Transverse colon (tissue), 4 donors: ENCODE measurements at regions not wholly inside any gene's neighbourhood (a gene's known extent, or its start where the extent isn't known, plus 50 kb on each side); places are given as distances from the start of the nearest gene placed in this dataset.
A peak's percentile ranks its signal among the peaks of the same experiment; 100 is the strongest.

Experiments
- DNase-seq: peaks from one replicate; pipeline ENCODE4 v3.0.0-alpha.2; 2019
- H3K27ac ChIP-seq, 4 donors: fragments of 200-600 bp; sonication (generic); 2 replicates each; pipeline ENCODE4 v1.5.1; 2016 to 2018; ENCODE audit warnings: inconsistent platforms in 4 of 4
- H3K27me3 ChIP-seq: fragments of 200-600 bp; sonication (generic); 2 replicates; pipeline ENCODE4 v1.5.1; 2017; ENCODE audit warnings: inconsistent platforms
- H3K36me3 ChIP-seq, 4 donors: fragments of 200-600 bp; sonication (generic); 2 replicates each; pipeline ENCODE4 v1.5.1; 2017 to 2019; ENCODE audit warnings: inconsistent platforms in 4 of 4
- H3K4me1 ChIP-seq, 4 donors: fragments of 200-600 bp; sonication (generic); 2 replicates each; pipeline ENCODE4 v1.5.1; 2017 to 2020; ENCODE audit warnings: inconsistent platforms in 4 of 4
- H3K4me3 ChIP-seq, 4 donors: fragments of 200-600 bp; sonication (generic); 1 replicate in 1 of 4; 2 replicates in 3 of 4; pipeline versions ENCODE4 v1.5.1 to v1.6.1; 2017 to 2019; ENCODE audit warnings: inconsistent platforms in 4 of 4
- H3K9me3 ChIP-seq, 2 donors: fragments of 200-600 bp; sonication (generic); 2 replicates each; pipeline ENCODE4 v1.5.1; 2017 to 2019; ENCODE audit warnings: inconsistent platforms in 2 of 2
- EP300 ChIP-seq: sonication (generic); formaldehyde crosslinking; IDR thresholded peaks from one replicate; pipeline ENCODE4 v1.6.1; 2017; ENCODE audit warnings: antibody characterized with exemption, low read depth
- POLR2A ChIP-seq: fragments of 450-650 bp; IDR thresholded peaks from one replicate; pipeline ENCODE4 v1.6.1; 2016; ENCODE audit warnings: antibody characterized with exemption, mild to moderate bottlenecking, moderate library complexity
- POLR2AphosphoS5 ChIP-seq, 3 donors: sonication (generic); formaldehyde crosslinking; IDR thresholded peaks; one replicate each; pipeline ENCODE4 v1.6.1; 2016; ENCODE audit warnings: antibody characterized with exemption in 3 of 3
- WGBS, 2 donors: methylation state at CpG; one replicate each; pipeline ENCODE4 v1.1.5; 2018; ENCODE audit warnings: low coverage in 1 of 2; 5-methylcytosine and 5-hydroxymethylcytosine counted together
- in situ Hi-C, 4 donors: fragments of 200-750 bp; cut with MboI; loops; one replicate each; pipeline versions ENCODE4 v1.15.0 to v1.15.1; 2017; ENCODE audit warnings: low sequenced_read_pairs in 3 of 4, low pct_ligation_motif_present in 1 of 4, low pct_unique_long_range_greater_than_20kb in 1 of 4
- intact Hi-C: fragments of 100-400 bp; cut with DNase I; formaldehyde crosslinking; loops from one replicate; pipeline ENCODE4 v1.15.1; 2023; ENCODE audit warnings: low total_unique reads
- TF ChIP-seq, protein P1 (sequence below), 5 experiments: fragments of 200-600 bp in 3 of 5; fragments of 450-650 bp in 2 of 5; sonication (generic) in 3 of 5; IDR thresholded peaks; 1 replicate in 2 of 5; 2 replicates in 3 of 5; pipeline ENCODE4 v1.5.1; 2016 to 2017; ENCODE audit warnings: antibody characterized with exemption in 5 of 5, inconsistent platforms in 3 of 5, mild to moderate bottlenecking in 2 of 5, moderate library complexity in 1 of 5

DNA sequence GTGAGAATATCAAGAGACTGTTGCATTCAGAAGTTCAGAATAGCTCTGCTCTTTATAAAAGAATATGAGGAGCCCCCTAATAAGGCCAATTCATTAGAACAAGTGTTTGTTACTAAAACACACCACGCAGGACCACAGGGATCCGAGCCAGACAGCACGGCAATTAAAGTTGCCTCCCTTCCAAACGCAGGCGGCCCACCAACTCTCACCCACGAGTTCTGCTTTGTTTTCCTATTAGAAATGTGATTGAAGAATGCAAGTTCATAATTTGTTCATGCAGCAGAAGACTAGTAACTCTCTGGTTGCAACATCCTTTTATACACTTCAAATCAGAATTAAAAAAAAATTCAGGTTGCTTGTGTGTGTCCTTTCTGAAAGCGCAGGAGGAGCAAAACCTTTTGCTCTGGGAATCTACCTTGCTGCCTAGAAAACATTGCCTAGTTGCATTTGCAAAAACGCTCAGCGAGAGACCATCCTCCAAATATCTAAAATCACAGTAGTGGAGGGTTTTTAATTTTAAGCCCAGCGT lies 1044.1 kb upstream of the NR2F2 start:
- H3K27ac ChIP-seq: peak overlapping the region; percentile 27 to 68 (median 62)
- TF ChIP-seq POLR2A (no peak), EP300 (no peak)
- TF ChIP-seq, protein P1, sequence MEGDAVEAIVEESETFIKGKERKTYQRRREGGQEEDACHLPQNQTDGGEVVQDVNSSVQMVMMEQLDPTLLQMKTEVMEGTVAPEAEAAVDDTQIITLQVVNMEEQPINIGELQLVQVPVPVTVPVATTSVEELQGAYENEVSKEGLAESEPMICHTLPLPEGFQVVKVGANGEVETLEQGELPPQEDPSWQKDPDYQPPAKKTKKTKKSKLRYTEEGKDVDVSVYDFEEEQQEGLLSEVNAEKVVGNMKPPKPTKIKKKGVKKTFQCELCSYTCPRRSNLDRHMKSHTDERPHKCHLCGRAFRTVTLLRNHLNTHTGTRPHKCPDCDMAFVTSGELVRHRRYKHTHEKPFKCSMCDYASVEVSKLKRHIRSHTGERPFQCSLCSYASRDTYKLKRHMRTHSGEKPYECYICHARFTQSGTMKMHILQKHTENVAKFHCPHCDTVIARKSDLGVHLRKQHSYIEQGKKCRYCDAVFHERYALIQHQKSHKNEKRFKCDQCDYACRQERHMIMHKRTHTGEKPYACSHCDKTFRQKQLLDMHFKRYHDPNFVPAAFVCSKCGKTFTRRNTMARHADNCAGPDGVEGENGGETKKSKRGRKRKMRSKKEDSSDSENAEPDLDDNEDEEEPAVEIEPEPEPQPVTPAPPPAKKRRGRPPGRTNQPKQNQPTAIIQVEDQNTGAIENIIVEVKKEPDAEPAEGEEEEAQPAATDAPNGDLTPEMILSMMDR (IDR thresholded peaks at IDR 0.05): no peak
- no peaks in the 10 kb centered on the region for H3K36me3 ChIP-seq
- no peak for DNase-seq
- intact Hi-C loops: no loop called here
- 68 to 72% methylated on average over 5 to 10 of the region's 10 CpGs for WGBS, 2 donors
- peaks cover 0 to 7% (median 0%) of the 10 kb centered on the region in 4 donors for H3K4me1 ChIP-seq
- in situ Hi-C loops: loop anchor here in 1 of 4 donors (25.0 kb wide), 1 partner anchor 874 kb away; no protein-coding TSS in a partner anchor
- H3K4me3 ChIP-seq: no peak overlapping the region
- no peaks in the 10 kb centered on the region for H3K27me3 ChIP-seq
- H3K9me3 ChIP-seq: no peaks in the 10 kb centered on the region

DNA sequence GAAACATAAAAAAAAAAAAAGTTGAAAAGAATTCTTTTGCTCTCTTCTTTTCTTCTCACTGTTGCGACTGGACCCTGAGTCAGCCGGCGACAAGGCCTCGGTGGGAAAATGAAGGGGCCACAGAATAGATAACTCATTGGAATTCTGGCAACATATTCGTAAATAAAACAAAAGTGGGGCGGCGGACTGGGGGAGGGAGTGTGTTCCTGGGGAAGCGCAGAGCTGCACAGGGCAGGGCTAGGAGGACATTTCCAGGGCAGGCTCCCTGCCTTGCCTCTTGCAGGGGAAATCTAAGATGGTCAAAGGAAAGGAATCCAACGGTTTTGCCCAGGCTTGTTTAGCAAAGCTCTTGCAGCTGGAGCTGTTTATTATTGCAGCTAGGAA lies 1042.8 kb upstream of the NR2F2 start:
- Histone ChIP-seq H3K9me3 (no peaks in the 10 kb centered on the region), H3K36me3 (no peaks in the 10 kb centered on the region), H3K27ac (peak overlapping the region; percentile 51 to 68 (median 62)), H3K27me3 (no peaks in the 10 kb centered on the region), H3K4me1 (peaks cover 0 to 7% (median 0%) of the 10 kb centered on the region in 4 donors), H3K4me3 (no peak overlapping the region)
- TF ChIP-seq POLR2AphosphoS5 (IDR thresholded peaks at IDR 0.05) (no peak), POLR2A (no peak), EP300 (no peak)
- TF ChIP-seq, protein P1 (IDR thresholded peaks at IDR 0.05): no peak
- peak; percentile 20 for DNase-seq
- 69 to 73% methylated on average over 7 to 9 of the region's 9 CpGs for WGBS, 2 donors
- intact Hi-C loops (no loop called here), in situ Hi-C loops (loop anchor here in 1 of 4 donors (25.0 kb wide), 1 partner anchor 875 kb away; no protein-coding TSS in a partner anchor)

DNA sequence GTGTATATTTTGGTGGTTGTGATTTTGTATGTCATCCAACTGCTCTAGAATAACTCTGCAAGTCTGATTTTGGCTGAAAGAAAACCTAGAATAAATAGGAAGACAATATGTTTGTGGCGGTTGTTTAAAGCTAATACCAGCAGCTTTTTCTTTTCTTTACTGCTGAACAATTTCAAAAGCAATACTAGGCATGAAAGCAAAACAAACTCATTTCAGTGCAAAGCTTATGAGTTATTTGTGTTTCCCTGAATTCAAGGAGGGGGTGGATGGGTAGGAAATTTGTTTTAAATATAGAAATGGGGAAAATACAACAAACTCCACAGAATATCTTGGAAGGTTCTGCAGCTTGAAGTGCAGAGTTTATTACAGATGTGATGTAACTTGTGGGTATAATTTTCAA lies 1041.9 kb upstream of the NR2F2 start:
- TF ChIP-seq POLR2A: no peak
- TF ChIP-seq, protein P1 (IDR thresholded peaks at IDR 0.05): no peak
- no peak for TF ChIP-seq EP300
- no peak for TF ChIP-seq POLR2AphosphoS5 (IDR thresholded peaks at IDR 0.05)
- WGBS, 2 donors: 57 to 100% methylated on average over 1 of the region's 1 CpG
- no peaks in the 10 kb centered on the region for H3K27me3 ChIP-seq
- no peak for DNase-seq
- H3K4me1 ChIP-seq: peaks cover 0 to 7% (median 0%) of the 10 kb centered on the region in 4 donors
- H3K36me3 ChIP-seq: no peaks in the 10 kb centered on the region
- H3K4me3 ChIP-seq: no peak overlapping the region
- H3K27ac ChIP-seq: peak overlapping the region; percentile 51 to 68 (median 62)
- in situ Hi-C loops: loop anchor here in 1 of 4 donors (25.0 kb wide), 1 partner anchor 876 kb away; no protein-coding TSS in a partner anchor
- intact Hi-C loops: no loop called here
- no peaks in the 10 kb centered on the region for H3K9me3 ChIP-seq

DNA sequence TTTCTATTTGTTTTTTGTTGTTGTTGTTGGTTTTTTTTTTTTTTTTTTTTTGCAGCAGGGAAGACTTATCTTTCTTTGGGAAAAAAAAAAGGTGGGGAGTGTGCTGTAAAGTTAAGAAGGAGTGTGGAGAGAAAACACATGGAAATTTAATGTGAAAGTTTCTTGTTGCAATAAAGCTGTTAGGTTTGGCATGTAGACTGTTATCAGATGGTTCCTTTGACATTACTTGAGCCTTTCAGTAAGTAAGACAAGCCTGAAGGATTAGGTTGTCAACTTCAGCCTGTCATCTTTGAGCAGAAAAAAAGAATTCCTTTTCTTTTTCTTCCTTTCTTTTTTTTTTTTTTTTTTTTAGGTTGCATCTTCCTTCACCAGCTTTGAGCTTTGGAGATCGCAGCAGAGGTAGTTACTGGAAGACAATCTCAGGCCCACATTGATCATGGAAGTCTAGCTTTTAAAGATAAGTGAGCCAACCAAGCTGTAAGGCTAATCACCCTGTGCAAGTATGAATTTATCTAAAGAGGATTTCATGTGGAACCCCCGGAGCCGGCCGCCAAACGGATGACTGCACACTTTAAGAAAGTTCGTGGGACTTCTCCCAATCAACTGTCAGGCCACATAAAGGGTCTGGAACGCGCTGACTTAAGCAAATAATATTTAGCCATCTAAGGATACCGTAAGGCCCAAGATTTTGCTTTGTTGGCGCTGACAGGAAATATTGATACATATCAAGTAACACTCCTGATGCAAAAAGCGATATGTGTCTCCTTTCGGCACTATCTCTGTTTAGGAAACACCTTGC lies 1040.1 kb upstream of the NR2F2 start:
- H3K27ac ChIP-seq: peak overlapping the region in 3 of 4 donors; percentile 8 to 51 (median 10)
- DNase-seq: no peak
- TF ChIP-seq POLR2A (no peak), POLR2AphosphoS5 (IDR thresholded peaks at IDR 0.05) (no peak), EP300 (no peak)
- TF ChIP-seq, protein P1 (IDR thresholded peaks at IDR 0.05): no peak
- 82 to 97% methylated on average over 5 to 12 of the region's 12 CpGs for WGBS, 2 donors
- no peaks in the 10 kb centered on the region for H3K9me3 ChIP-seq
- intact Hi-C loops (no loop called here), in situ Hi-C loops (loop anchor here in 3 of 4 donors (10.0 to 25.0 kb wide), 3 partner anchors 616 to 878 kb away; no protein-coding TSS in a partner anchor)
- H3K4me1 ChIP-seq: peaks cover 0 to 9% (median 0%) of the 10 kb centered on the region in 4 donors
- H3K36me3 ChIP-seq: no peaks in the 10 kb centered on the region
- no peaks in the 10 kb centered on the region for H3K27me3 ChIP-seq
- no peak overlapping the region for H3K4me3 ChIP-seq
